HEK293T (cell line): ENCODE measurements at regions not wholly inside any gene's neighbourhood (a gene's known extent, or its start where the extent isn't known, plus 50 kb on each side); places are given as distances from the start of the nearest gene placed in this dataset.
A peak's percentile ranks its signal among the peaks of the same experiment; 100 is the strongest.
"Not testable (repeated sequence)": the region's sequence is repeated elsewhere in the genome, so short reads cannot be mapped to it uniquely, and the experiment has no call there.

Source experiments
- CTCF ChIA-PET: fragments of 350-600 bp; formaldehyde crosslinking; extraction: SDS; loops from one replicate; lab custom pipeline; 2021; ENCODE audit warnings: antibody characterized with exemption, inconsistent platforms; lab: Yijun Ruan, JAX
- POLR2A ChIA-PET: fragments of 350-600 bp; formaldehyde crosslinking; extraction: SDS; loops from one replicate; lab custom pipeline; 2020; ENCODE audit warnings: antibody characterized with exemption, inconsistent platforms; lab: Yijun Ruan, JAX
- DNase-seq: peaks from one replicate; pipeline ENCODE4 v3.0.0; 2012; ENCODE audit warnings: mixed read lengths; ENCODE audit errors: extremely low spot score
- ARNT ChIP-seq: fragments of 450-650 bp; IDR thresholded peaks from 2 replicates; pipeline ENCODE4 v1.6.1; 2017; ENCODE audit warnings: mild to moderate bottlenecking
- BHLHE40 ChIP-seq: fragments of 450-650 bp; IDR thresholded peaks from 2 replicates; pipeline ENCODE4 v1.6.1; 2016; ENCODE audit warnings: mild to moderate bottlenecking, moderate library complexity, borderline replicate concordance
- CTBP1 ChIP-seq: fragments of 450-650 bp; IDR thresholded peaks from 2 replicates; pipeline ENCODE4 v1.6.1; 2016; ENCODE audit warnings: borderline replicate concordance
- ELF4 ChIP-seq: fragments of 450-650 bp; IDR thresholded peaks from 2 replicates; pipeline ENCODE4 v1.6.1; 2017; ENCODE audit warnings: antibody characterized with exemption
- FOXA1 ChIP-seq: fragments of 450-650 bp; IDR thresholded peaks from 2 replicates; pipeline ENCODE4 v1.6.1; 2016; ENCODE audit warnings: mild to moderate bottlenecking
- FOXK2 ChIP-seq: fragments of 450-650 bp; IDR thresholded peaks from 2 replicates; pipeline ENCODE4 v1.6.1; 2016; ENCODE audit warnings: mild to moderate bottlenecking
- FOXM1 ChIP-seq: fragments of 450-650 bp; IDR thresholded peaks from 2 replicates; pipeline ENCODE4 v1.6.1; 2017; ENCODE audit warnings: mild to moderate bottlenecking, borderline replicate concordance
- HDGF ChIP-seq: fragments of 450-650 bp; IDR thresholded peaks from 2 replicates; pipeline ENCODE4 v1.6.1; 2017; ENCODE audit warnings: antibody characterized with exemption, borderline replicate concordance
- L3MBTL2 ChIP-seq: fragments of 450-650 bp; conservative IDR thresholded peaks from 2 replicates; pipeline ENCODE4 v1.6.1; 2016; ENCODE audit warnings: mild to moderate bottlenecking
- LEF1 ChIP-seq: fragments of 450-650 bp; IDR thresholded peaks from 2 replicates; pipeline ENCODE4 v1.6.1; 2017; ENCODE audit warnings: mild to moderate bottlenecking, borderline replicate concordance
- NFRKB ChIP-seq: fragments of 450-650 bp; IDR thresholded peaks from 2 replicates; pipeline ENCODE4 v1.6.1; 2016; ENCODE audit warnings: mild to moderate bottlenecking, moderate library complexity
- SP1 ChIP-seq: fragments of 450-650 bp; IDR thresholded peaks from 2 replicates; pipeline ENCODE4 v1.6.1; 2017
- SUZ12 ChIP-seq: fragments of 450-650 bp; IDR thresholded peaks from 2 replicates; pipeline ENCODE4 v1.6.1; 2016; ENCODE audit warnings: mild to moderate bottlenecking
- TARDBP ChIP-seq: fragments of 450-650 bp; IDR thresholded peaks from 2 replicates; pipeline ENCODE4 v1.6.1; 2016
- ZNF384 ChIP-seq: fragments of 450-650 bp; IDR thresholded peaks from 2 replicates; pipeline ENCODE4 v1.6.1; 2016
- TF ChIP-seq, protein P1 (sequence below): fragments of 450-650 bp; IDR thresholded peaks from 2 replicates; pipeline ENCODE4 v1.6.1; 2016

DNA sequence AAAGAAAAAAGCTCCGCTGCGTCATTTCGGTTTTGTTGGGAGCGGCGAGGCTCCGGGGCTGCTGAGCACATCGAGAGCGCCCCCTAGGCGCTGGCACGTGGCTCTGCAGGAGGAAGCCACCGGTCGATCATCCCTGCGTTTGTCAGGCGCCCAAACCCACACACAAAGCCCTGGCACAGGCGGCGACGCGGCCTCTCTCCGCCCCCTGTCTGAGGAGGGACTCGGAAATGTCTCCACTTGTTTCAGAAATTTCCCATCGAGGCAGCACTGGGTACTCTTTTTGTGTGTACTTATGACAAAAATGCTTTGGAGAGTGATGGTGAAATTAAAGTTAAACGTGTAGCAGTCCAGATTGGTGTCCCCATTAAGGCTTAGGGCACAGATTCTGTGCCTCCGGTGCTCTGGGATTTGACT lies 407.3 kb upstream of the ONECUT1 start:
- POLR2A ChIA-PET = no interaction called here
- DNase-seq = peak; percentile 57
- TF ChIP-seq, protein P1, sequence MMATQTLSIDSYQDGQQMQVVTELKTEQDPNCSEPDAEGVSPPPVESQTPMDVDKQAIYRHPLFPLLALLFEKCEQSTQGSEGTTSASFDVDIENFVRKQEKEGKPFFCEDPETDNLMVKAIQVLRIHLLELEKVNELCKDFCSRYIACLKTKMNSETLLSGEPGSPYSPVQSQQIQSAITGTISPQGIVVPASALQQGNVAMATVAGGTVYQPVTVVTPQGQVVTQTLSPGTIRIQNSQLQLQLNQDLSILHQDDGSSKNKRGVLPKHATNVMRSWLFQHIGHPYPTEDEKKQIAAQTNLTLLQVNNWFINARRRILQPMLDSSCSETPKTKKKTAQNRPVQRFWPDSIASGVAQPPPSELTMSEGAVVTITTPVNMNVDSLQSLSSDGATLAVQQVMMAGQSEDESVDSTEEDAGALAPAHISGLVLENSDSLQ = no peak
- no peak for TF ChIP-seq BHLHE40
- no peak for TF ChIP-seq CTBP1
- TF ChIP-seq FOXA1 = no peak
- TF ChIP-seq SP1 = no peak
- TF ChIP-seq LEF1 = no peak
- no peak for TF ChIP-seq ZNF384
- TF ChIP-seq FOXM1 = no peak
- TF ChIP-seq NFRKB = no peak
- no peak for TF ChIP-seq ARNT
- TF ChIP-seq HDGF = no peak
- TF ChIP-seq SUZ12 = no peak
- no peak for TF ChIP-seq ELF4
- no peak for TF ChIP-seq TARDBP
- TF ChIP-seq FOXK2 = no peak
- TF ChIP-seq L3MBTL2 = no peak
- CTCF ChIA-PET = no interaction called here

DNA sequence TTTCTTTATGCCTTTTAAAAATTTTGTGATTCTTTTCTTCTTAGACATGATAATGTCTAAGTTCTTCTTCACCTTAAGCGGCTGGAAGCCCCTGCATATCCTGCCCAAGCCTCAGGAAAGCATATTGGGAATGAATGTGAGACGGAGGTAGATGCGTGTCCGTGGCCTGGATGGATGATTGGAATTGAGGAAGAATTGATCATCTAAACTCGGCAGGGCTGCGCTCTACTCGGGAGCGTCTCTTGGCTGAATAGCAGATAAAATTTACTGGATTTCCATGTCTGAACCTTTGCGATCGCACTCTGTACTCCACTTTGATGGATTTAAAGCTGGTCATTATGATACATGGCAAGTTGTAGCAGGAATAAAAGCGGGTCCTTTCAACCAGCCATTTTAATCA lies 406.7 kb upstream of the ONECUT1 start:
- ChIA-PET POLR2A (no interaction called here), CTCF (interaction anchor here (0.6 kb wide), 1 partner anchor 561 kb away, joined by 3 read pairs; no protein-coding TSS in a partner anchor)
- DNase-seq = no peak
- TF ChIP-seq ZNF384 (no peak), FOXA1 (no peak), SP1 (no peak)

DNA sequence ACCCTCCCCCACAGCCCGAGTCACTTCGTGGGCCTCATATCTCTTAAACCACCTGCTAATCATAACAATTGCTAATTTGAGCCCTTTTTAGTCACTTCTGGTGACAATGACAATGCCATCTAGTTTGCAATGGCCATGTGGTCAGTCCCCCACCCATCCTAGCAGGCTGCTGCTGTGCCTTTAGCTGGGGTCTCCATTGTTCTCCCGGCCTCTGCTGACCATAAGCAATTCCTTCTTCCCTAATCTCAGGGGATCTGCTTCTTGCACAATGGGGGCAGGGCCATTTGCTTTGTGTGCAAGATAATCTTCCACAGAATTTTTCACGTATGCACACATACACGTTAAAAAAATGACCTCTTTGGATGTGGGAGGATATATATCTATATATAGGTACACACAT lies 406.1 kb upstream of the ONECUT1 start:
- ChIA-PET POLR2A (no interaction called here), CTCF (interaction anchor here (0.6 kb wide), 1 partner anchor 562 kb away, joined by 3 read pairs; no protein-coding TSS in a partner anchor)
- TF ChIP-seq FOXA1 (no peak), TARDBP (no peak), FOXM1 (no peak), CTBP1 (no peak)
- TF ChIP-seq, protein P1 = no peak
- no peak for DNase-seq

GRCh38 chr15:53193149-53193548 lies 403.0 kb upstream of the ONECUT1 start:
- CTCF ChIA-PET = no interaction called here
- TF ChIP-seq LEF1 (no peak), FOXK2 (no peak), NFRKB (no peak), TARDBP (no peak), L3MBTL2 (no peak), SUZ12 (no peak), CTBP1 (no peak), ZNF384 (no peak)
- TF ChIP-seq, protein P1 = no peak
- DNase-seq = peak; percentile 5
- POLR2A ChIA-PET = no interaction called here

- CTCF ChIA-PET = no interaction called here
- TF ChIP-seq SUZ12 (no peak), NFRKB (no peak), TARDBP (no peak), L3MBTL2 (no peak)
- DNase-seq = no peak
- POLR2A ChIA-PET = no interaction called here
Measured at GRCh38 chr15:53189860-53190259, 399.7 kb upstream of the ONECUT1 start.

- CTCF ChIA-PET, POLR2A ChIA-PET: not testable (repeated sequence)
Measured at GRCh38 chr15:53183449-53183848, 393.3 kb upstream of the ONECUT1 start.

GRCh38 chr15:53171571-53171970 lies 381.4 kb upstream of the ONECUT1 start:
- TF ChIP-seq HDGF = no peak
- TF ChIP-seq TARDBP = no peak
- TF ChIP-seq, protein P1 = no peak
- TF ChIP-seq ELF4 = no peak
- no peak for TF ChIP-seq LEF1
- CTCF ChIA-PET = no interaction called here
- no peak for DNase-seq
- POLR2A ChIA-PET = no interaction called here

More at GRCh38 chr15:53183449-53183848, 393.3 kb upstream of the ONECUT1 start:
- not testable (repeated sequence) for DNase-seq
